Lower leg skin (tissue), 4 donors: ENCODE measurements at regions not wholly inside any gene's neighbourhood (a gene's known extent, or its start where the extent isn't known, plus 50 kb on each side); places are given as distances from the start of the nearest gene placed in this dataset.

Source experiments
- DNase-seq, 2 donors: peaks; one replicate each; pipeline ENCODE4 v3.0.0-alpha.2; 2019; ENCODE audit warnings: low spot score in 2 of 2
- H3K4me3 ChIP-seq: fragments of 200-600 bp; sonication (generic); 2 replicates; pipeline ENCODE4 v1.5.1; 2017; ENCODE audit warnings: mild to moderate bottlenecking, low read depth; ENCODE audit not compliant: poor library complexity, severe bottlenecking
- POLR2A ChIP-seq, 2 donors: fragments of 450-650 bp; IDR thresholded peaks; one replicate each; pipeline ENCODE4 v1.6.1; 2016 to 2017; ENCODE audit warnings: antibody characterized with exemption in 2 of 2, mild to moderate bottlenecking in 1 of 2, moderate library complexity in 1 of 2
- WGBS, 2 donors: methylation state at CpG; one replicate each; pipeline ENCODE4 v1.1.5; 2018; 5-methylcytosine and 5-hydroxymethylcytosine counted together
- intact Hi-C: fragments of 100-400 bp; cut with DNase I; formaldehyde crosslinking; loops from one replicate; pipeline ENCODE4 v1.15.0; 2023; ENCODE audit warnings: low total_unique reads
- TF ChIP-seq, protein P1 (sequence below), 3 donors: fragments of 450-650 bp; IDR thresholded peaks; one replicate each; pipeline ENCODE4 v1.5.1; 2016; ENCODE audit warnings: antibody characterized with exemption in 3 of 3, mild to moderate bottlenecking in 3 of 3, moderate library complexity in 2 of 3

DNA sequence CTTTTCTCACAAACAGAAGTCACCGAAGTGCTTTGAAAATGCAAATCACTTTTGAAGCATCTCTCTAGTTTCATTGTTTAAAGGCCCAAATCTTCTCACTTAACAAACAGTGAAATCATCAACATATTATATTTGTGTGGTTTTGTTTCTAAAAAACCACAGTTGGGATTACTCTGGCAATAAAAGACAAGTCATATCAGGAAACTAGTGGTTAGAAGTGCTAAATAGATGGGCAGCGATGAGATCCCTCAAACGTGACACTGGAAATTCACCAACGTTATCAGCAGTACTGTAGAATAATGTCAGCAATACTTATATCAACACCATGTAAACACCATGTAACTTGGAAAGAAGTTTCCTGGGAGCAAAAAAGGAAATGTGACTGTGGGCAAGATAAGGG, 893.5 kb downstream of the SUCLG1 start:
- intact Hi-C loops: no loop called here
- DNase-seq: no peak
- WGBS, 2 donors: 49 to 61% methylated on average over 4 of the region's 4 CpGs
- TF ChIP-seq POLR2A (IDR thresholded peaks at IDR 0.05): no peak
- TF ChIP-seq, protein P1, sequence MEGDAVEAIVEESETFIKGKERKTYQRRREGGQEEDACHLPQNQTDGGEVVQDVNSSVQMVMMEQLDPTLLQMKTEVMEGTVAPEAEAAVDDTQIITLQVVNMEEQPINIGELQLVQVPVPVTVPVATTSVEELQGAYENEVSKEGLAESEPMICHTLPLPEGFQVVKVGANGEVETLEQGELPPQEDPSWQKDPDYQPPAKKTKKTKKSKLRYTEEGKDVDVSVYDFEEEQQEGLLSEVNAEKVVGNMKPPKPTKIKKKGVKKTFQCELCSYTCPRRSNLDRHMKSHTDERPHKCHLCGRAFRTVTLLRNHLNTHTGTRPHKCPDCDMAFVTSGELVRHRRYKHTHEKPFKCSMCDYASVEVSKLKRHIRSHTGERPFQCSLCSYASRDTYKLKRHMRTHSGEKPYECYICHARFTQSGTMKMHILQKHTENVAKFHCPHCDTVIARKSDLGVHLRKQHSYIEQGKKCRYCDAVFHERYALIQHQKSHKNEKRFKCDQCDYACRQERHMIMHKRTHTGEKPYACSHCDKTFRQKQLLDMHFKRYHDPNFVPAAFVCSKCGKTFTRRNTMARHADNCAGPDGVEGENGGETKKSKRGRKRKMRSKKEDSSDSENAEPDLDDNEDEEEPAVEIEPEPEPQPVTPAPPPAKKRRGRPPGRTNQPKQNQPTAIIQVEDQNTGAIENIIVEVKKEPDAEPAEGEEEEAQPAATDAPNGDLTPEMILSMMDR (IDR thresholded peaks at IDR 0.05): no peak
- no peak overlapping the region for H3K4me3 ChIP-seq

DNA sequence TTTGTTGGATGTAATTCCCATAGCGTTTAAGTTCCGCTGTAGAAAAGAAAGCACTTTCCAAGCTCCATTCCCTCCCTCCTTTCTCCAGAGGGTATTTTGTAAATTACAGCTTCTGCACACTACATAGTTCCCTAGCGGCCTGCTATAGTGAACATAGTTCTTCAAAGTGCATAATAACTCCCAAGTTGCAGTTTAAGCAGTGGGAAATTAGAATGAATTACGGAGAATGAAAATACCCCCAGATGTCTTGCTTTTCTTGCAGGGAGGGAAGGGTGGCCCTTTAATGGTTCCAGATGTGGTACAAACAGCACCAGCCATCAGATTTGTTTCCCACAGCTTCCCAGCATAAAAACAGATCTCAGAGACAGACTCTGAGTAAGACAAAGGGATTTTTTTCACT, 893.9 kb downstream of the SUCLG1 start:
- intact Hi-C loops: no loop called here
- DNase-seq: no peak
- 41 to 44% methylated on average over 4 of the region's 4 CpGs for WGBS, 2 donors
- H3K4me3 ChIP-seq: no peak overlapping the region
- TF ChIP-seq, protein P1 (IDR thresholded peaks at IDR 0.05): no peak
- TF ChIP-seq POLR2A (IDR thresholded peaks at IDR 0.05): no peak

DNA sequence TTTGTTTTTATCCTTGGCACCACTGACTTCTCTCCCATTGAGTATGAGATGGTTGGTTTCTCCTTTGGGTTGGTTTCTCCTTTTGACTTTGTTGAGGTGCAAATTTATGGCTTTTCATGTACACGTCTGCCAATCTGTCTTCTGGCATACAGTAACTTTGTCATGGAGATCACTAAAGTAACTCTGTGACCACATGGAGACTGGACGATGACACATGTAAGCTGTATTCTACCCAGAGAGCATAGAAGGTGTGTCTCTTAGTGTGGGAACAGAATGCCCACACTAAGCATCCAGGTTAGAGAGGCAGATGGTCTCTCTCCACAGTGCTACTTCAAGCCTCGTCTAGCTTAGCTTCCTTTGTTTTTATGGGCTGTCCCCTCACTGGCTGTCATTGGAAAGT, 897.5 kb downstream of the SUCLG1 start:
- WGBS, 2 donors: 64 to 72% methylated on average over 3 of the region's 3 CpGs
- intact Hi-C loops: no loop called here
- no peak overlapping the region for H3K4me3 ChIP-seq
- DNase-seq: no peak
- no peak for TF ChIP-seq POLR2A (IDR thresholded peaks at IDR 0.05)
- TF ChIP-seq, protein P1 (IDR thresholded peaks at IDR 0.05): no peak

DNA sequence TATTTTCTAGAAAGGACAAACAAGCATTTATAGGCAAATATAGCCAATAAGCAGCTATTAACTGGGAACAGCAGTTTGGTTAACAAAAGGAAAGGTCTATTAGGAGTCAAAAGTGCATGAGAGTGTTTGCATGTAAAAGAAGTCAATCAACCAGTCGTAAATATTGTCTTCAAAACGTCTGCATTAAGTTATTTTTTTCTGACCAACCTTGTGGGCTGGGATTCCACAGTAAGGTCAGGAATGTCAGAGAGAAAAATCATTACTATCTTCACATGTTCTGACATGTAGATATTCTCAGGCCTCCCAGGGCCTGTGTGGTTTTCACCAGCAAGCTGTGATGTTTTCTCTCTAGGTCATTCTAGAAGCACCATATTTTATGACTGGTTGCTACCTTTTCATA, 922.5 kb downstream of the SUCLG1 start:
- TF ChIP-seq POLR2A (IDR thresholded peaks at IDR 0.05): no peak
- TF ChIP-seq, protein P1 (IDR thresholded peaks at IDR 0.05): no peak

DNA sequence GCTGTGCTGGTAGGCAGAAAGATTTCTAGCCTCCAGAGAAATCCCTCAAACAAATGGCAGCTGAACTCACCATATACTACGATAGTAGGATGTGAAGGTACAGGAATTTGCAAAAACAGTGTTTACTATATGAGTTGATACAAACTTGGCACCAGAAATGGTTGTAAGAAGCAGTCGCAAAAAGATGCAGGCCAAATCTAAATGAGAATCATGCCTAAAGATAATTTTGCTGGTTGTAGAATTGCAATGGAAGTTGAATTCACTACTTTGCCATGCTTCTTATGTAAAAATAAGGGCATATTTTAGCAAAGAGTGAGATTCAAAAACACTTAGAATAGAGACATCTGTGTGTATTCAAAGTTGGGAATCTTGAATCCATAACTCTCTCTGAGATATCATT, 924.7 kb downstream of the SUCLG1 start:
- intact Hi-C loops: no loop called here
- TF ChIP-seq, protein P1 (IDR thresholded peaks at IDR 0.05): no peak
- no peak for TF ChIP-seq POLR2A (IDR thresholded peaks at IDR 0.05)
- no peak for DNase-seq
- no peak overlapping the region for H3K4me3 ChIP-seq
- WGBS, 2 donors: 87 to 93% methylated on average over 2 of the region's 2 CpGs

More for the DNA sequence above, 922.5 kb downstream of the SUCLG1 start:
- WGBS, 2 donors: 24 to 30% methylated on average over 2 of the region's 2 CpGs
- DNase-seq: no peak
- intact Hi-C loops: no loop called here
- no peak overlapping the region for H3K4me3 ChIP-seq

DNA sequence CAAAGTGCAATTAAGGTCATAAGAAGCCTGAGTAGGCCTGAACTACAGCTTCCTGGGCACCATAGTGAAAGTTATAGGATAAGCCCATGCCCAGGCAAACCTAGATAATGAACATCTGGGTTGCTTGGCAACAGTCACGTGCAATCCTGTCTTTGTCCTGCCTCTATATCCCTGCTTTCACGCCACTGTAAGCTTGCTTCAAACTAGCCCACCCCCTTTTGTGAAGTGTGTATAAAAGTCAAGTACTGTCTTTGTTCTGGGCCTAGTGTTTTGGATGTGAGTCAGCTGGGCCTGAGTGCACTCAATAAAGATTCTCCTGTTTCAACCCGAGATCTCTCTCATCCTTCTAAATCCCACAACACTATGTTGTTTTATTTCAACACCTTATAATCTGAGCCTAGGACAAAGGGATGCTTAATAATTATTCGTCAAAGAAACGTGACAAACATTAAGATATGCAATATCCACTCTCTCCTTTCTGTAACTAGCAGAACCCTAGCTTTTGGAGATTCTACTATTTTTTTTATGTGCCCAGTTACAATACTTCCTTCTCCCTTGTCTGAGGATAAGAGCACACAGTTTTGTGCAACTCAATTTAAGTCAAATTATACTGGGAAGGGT, 927.8 kb downstream of the SUCLG1 start:
- TF ChIP-seq, protein P1 (IDR thresholded peaks at IDR 0.05): no peak
- TF ChIP-seq POLR2A (IDR thresholded peaks at IDR 0.05): no peak
- no peak overlapping the region for H3K4me3 ChIP-seq
- 61 to 62% methylated on average over 5 of the region's 5 CpGs for WGBS, 2 donors
- intact Hi-C loops: no loop called here
- no peak for DNase-seq
